ENCODE measurements at regions not wholly inside any gene's neighbourhood (a gene's known extent, or its start where the extent isn't known, plus 50 kb on each side); places are given as distances from the start of the nearest gene placed in this dataset.

DNA sequence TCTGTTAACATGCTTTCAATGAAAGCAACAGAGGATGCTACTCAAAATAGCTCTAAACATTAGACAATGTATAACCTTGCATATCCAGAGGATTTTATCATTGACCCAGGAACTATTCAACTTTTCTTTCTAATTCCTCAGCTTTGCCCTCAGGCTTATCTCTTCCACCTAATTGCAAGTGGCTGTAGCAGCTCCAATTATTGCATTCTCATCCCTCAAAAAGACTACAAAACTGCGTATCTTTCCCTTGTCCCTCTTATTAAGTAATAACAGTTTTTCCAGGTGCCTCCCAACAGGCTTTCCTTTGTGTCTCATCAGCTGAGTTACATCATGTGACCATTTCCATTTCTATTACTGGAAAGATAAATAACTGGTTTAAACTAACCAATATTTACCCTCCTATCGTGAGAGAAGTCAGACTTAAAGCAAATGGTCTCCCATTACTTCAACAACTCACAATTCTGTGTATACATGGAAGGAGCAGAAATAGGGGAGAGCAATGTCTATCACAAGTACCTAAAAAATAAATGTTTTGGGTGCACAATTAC is 78.0 kb upstream of the MBNL1 start:
- H3K9me3 ChIP-seq: no peaks in the 10 kb centered on the region
- peaks cover 0 to 8% of the 10 kb centered on the region in 2 donors for H3K4me1 ChIP-seq (ENCODE audit: control insufficient read depth in 1 of 2, low read depth in 2 of 2)
- DNase-seq (ENCODE audit: low spot score) (no peak), ATAC-seq (ENCODE audit: insufficient number of reproducible peaks, low FRiP score, low read depth) (no peak)
- no peak overlapping the region for H3K4me3 ChIP-seq
- no peaks in the 10 kb centered on the region for H3K27me3 ChIP-seq (replicated peaks; ENCODE audit: insufficient read depth)
- TF ChIP-seq, protein P1, sequence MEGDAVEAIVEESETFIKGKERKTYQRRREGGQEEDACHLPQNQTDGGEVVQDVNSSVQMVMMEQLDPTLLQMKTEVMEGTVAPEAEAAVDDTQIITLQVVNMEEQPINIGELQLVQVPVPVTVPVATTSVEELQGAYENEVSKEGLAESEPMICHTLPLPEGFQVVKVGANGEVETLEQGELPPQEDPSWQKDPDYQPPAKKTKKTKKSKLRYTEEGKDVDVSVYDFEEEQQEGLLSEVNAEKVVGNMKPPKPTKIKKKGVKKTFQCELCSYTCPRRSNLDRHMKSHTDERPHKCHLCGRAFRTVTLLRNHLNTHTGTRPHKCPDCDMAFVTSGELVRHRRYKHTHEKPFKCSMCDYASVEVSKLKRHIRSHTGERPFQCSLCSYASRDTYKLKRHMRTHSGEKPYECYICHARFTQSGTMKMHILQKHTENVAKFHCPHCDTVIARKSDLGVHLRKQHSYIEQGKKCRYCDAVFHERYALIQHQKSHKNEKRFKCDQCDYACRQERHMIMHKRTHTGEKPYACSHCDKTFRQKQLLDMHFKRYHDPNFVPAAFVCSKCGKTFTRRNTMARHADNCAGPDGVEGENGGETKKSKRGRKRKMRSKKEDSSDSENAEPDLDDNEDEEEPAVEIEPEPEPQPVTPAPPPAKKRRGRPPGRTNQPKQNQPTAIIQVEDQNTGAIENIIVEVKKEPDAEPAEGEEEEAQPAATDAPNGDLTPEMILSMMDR (IDR thresholded peaks at IDR 0.05): no peak
- H3K36me3 ChIP-seq: no peaks in the 10 kb centered on the region
- no peak overlapping the region for H3K27ac ChIP-seq

DNA sequence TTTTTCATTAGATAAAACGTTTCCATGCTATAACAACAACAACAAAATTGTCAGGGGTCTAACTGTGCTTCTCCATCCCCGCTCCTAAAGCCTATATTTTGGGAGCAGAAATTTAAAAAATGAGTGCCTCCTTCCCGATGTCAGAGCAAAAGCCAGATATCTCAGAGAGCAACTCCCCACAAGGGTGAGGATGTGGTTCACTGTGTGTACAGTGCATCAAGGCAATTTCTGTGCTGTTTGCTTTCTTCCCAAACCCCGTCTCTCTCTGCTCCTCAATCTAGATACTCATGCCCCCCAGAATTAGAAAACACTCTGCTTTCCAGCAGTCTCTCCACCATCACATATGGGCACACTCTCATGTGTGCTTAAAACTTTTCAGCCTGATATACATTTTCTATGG is 76.7 kb upstream of the MBNL1 start:
- H3K9me3 ChIP-seq: no peaks in the 10 kb centered on the region
- no peak overlapping the region for H3K4me3 ChIP-seq
- no peaks in the 10 kb centered on the region for H3K27me3 ChIP-seq (replicated peaks; ENCODE audit: insufficient read depth)
- no peak overlapping the region for H3K27ac ChIP-seq
- H3K36me3 ChIP-seq: no peaks in the 10 kb centered on the region
- H3K4me1 ChIP-seq (ENCODE audit: control insufficient read depth in 1 of 2, low read depth in 2 of 2): peaks cover 0 to 3% of the 10 kb centered on the region in 2 donors
- no peak for ATAC-seq (ENCODE audit: insufficient number of reproducible peaks, low FRiP score, low read depth)
- TF ChIP-seq, protein P1 (IDR thresholded peaks at IDR 0.05): no peak
- no peak for DNase-seq (ENCODE audit: low spot score)

GRCh38 chr3:152192936-152193672 is 75.6 kb upstream of the MBNL1 start:
- Histone ChIP-seq H3K9me3 (no peaks in the 10 kb centered on the region), H3K27me3 (replicated peaks; ENCODE audit: insufficient read depth) (no peaks in the 10 kb centered on the region), H3K4me3 (peak overlapping the region; percentile 47), H3K4me1 (ENCODE audit: control insufficient read depth in 1 of 2, low read depth in 2 of 2) (peaks cover 5 to 11% of the 10 kb centered on the region in 2 donors), H3K27ac (peak overlapping the region in 1 of 2 donors; percentile 3), H3K36me3 (no peaks in the 10 kb centered on the region)
- DNase-seq (ENCODE audit: low spot score) (no peak), ATAC-seq (ENCODE audit: insufficient number of reproducible peaks, low FRiP score, low read depth) (no peak)
- TF ChIP-seq, protein P1 (IDR thresholded peaks at IDR 0.05): no peak

DNA sequence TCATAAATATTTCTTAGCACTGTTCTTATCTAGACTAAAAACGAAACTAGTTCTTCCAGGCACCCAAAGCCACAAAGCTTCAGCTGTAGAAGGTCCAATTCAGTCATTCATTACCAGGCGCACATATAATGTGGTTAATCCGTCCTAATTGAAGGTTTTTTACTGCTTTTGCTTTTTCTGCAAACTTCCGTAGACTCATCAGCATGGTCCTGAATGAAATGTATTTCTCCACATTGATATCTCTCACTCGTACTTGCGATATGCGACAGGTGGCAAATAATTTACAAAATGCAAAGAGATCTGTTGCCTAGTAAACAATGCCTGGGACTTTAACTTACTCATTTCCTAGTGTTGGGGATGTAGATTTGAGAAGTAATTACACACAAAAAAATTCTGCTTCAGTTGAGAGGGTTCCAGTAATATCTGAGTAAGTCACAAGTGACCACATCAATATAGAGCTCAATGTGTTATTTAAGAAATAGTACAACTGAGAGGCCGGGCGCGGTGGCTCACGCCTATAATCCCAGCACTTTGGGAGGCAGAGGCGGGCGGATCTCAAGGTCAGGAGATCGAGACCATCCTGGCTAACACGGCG is 75.0 kb upstream of the MBNL1 start:
- peak overlapping the region in 1 of 2 donors; percentile 3 for H3K27ac ChIP-seq
- H3K4me1 ChIP-seq (ENCODE audit: control insufficient read depth in 1 of 2, low read depth in 2 of 2): peaks cover 12 to 17% of the 10 kb centered on the region in 2 donors
- H3K9me3 ChIP-seq: no peaks in the 10 kb centered on the region
- DNase-seq (ENCODE audit: low spot score) (no peak), ATAC-seq (ENCODE audit: insufficient number of reproducible peaks, low FRiP score, low read depth) (no peak)
- no peaks in the 10 kb centered on the region for H3K36me3 ChIP-seq
- peak overlapping the region; percentile 47 for H3K4me3 ChIP-seq
- H3K27me3 ChIP-seq (replicated peaks; ENCODE audit: insufficient read depth): no peaks in the 10 kb centered on the region
- TF ChIP-seq, protein P1 (IDR thresholded peaks at IDR 0.05): no peak

GRCh38 chr3:152195206-152195605 is 73.5 kb upstream of the MBNL1 start:
- no peak for ATAC-seq (ENCODE audit: insufficient number of reproducible peaks, low FRiP score, low read depth)
- no peak overlapping the region for H3K27ac ChIP-seq
- TF ChIP-seq, protein P1 (IDR thresholded peaks at IDR 0.05): no peak

More at GRCh38 chr3:152195206-152195605, 73.5 kb upstream of the MBNL1 start:
- Histone ChIP-seq H3K4me1 (ENCODE audit: control insufficient read depth in 1 of 2, low read depth in 2 of 2) (peaks cover 16 to 32% of the 10 kb centered on the region in 2 donors), H3K4me3 (no peak overlapping the region), H3K36me3 (no peaks in the 10 kb centered on the region), H3K27me3 (replicated peaks; ENCODE audit: insufficient read depth) (no peaks in the 10 kb centered on the region), H3K9me3 (no peaks in the 10 kb centered on the region)
- DNase-seq (ENCODE audit: low spot score): no peak
